ENCODE measurements at regions not wholly inside any gene's neighbourhood (a gene's known extent, or its start where the extent isn't known, plus 50 kb on each side); places are given as distances from the start of the nearest gene placed in this dataset.

DNA sequence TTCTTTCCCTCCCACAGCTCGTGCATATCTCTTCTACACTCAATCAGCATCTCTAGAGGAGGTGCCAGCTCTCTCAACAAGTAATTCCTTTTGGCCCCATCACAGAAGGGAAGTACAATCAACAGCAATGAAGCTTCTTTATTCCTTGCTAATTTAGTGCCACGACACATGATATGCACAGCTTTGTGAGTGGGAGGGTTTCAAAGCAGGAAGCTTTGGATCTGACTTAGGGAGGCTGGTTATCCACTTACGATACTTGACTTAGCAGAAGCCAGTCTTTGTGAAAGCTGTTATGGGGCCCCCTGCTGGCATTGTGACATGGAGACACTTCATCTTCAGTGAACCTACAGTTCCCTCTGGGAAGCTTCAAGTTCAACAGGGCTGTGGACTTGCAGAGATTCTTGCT lies 81.0 kb downstream of the TMEM100 start:
- DNase-seq (ENCODE audit: insufficient read length, low spot score), result no peak
- no peak for FAIRE-seq
- TF ChIP-seq POU2F2 (IDR thresholded peaks at IDR 0.05; ENCODE audit: low read depth, low read length) (no peak), POLR2AphosphoS5 (IDR thresholded peaks at IDR 0.05; ENCODE audit: low read depth, low read length) (no peak)

DNA sequence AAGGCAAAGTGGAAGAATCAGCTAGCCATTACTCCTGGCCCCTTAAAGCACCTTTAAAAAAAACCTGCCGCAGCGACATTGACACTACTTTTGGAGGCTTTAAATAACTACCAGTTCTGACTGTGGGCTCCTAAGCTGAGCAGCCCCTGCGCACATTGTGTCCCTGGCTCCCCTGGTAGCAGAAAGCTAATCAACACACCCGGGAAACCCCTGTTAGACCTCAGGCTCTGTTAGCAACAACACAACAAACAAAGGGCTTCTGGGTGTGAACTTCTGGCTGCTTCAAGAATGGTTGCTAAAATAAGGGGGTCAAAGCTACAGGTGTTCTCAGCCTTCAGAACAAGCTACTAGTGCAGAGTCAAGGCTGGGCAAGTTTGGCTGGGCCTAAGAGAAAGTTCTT lies 83.6 kb downstream of the TMEM100 start:
- FAIRE-seq, result no peak
- no peak for TF ChIP-seq TAF1 (IDR thresholded peaks at IDR 0.05; ENCODE audit: low read depth, low read length)
- TF ChIP-seq POU2F2 (IDR thresholded peaks at IDR 0.05; ENCODE audit: low read depth, low read length), result no peak
- no peak for TF ChIP-seq SPI1 (IDR thresholded peaks at IDR 0.05; ENCODE audit: low read depth, low read length)
- no peak for TF ChIP-seq POLR2A (IDR thresholded peaks at IDR 0.05; ENCODE audit: low read depth, low read length)
- TF ChIP-seq PAX5 (IDR thresholded peaks at IDR 0.05; ENCODE audit: insufficient read depth, low read length, severe bottlenecking), result no peak
- TF ChIP-seq POLR2AphosphoS5 (IDR thresholded peaks at IDR 0.05; ENCODE audit: low read depth, low read length), result no peak
- no peak for DNase-seq (ENCODE audit: insufficient read length, low spot score)

- FAIRE-seq (no peak), DNase-seq (ENCODE audit: insufficient read length, low spot score) (no peak)
- TF ChIP-seq POU2F2 (IDR thresholded peaks at IDR 0.05; ENCODE audit: low read depth, low read length), result no peak
- TF ChIP-seq PAX5 (IDR thresholded peaks at IDR 0.05; ENCODE audit: insufficient read depth, low read length, severe bottlenecking), result no peak
- no peak for TF ChIP-seq POLR2AphosphoS5 (IDR thresholded peaks at IDR 0.05; ENCODE audit: low read depth, low read length)
- TF ChIP-seq SPI1 (IDR thresholded peaks at IDR 0.05; ENCODE audit: low read depth, low read length), result no peak
- TF ChIP-seq POLR2A (IDR thresholded peaks at IDR 0.05; ENCODE audit: low read depth, low read length), result no peak
These were observed 87.3 kb downstream of the TMEM100 start for GRCh38 chr17:55635253-55635914.

GRCh38 chr17:55634702-55635101 lies 88.0 kb downstream of the TMEM100 start:
- FAIRE-seq, result no peak
- TF ChIP-seq PAX5 (IDR thresholded peaks at IDR 0.05; ENCODE audit: insufficient read depth, low read length, severe bottlenecking), result no peak

DNA sequence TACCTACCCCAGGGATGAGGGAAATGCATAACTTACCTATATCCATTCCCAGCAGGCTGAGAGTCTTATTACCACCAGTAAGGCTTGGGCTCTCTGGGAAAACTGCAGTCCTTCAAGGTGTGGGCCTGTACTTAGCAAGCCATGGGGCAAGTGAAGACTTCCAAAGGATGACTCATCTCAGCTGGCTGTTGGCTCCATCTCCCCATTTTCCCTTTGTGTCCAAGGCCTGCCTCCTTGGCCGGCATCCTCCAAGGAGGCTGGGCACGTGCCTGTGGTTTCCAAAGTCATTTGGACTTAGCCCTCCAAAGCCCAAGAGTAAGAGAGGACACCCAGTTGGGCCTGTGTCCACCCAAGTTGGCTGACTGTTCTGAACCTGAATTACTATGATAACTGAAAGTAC lies 89.8 kb downstream of the TMEM100 start:
- FAIRE-seq (no peak), DNase-seq (ENCODE audit: insufficient read length, low spot score) (no peak)
- TF ChIP-seq POLR2AphosphoS5 (IDR thresholded peaks at IDR 0.05; ENCODE audit: low read depth, low read length) (no peak), TAF1 (IDR thresholded peaks at IDR 0.05; ENCODE audit: low read depth, low read length) (no peak), SPI1 (IDR thresholded peaks at IDR 0.05; ENCODE audit: low read depth, low read length) (no peak), POU2F2 (IDR thresholded peaks at IDR 0.05; ENCODE audit: low read depth, low read length) (no peak), POLR2A (IDR thresholded peaks at IDR 0.05; ENCODE audit: low read depth, low read length) (no peak), PAX5 (IDR thresholded peaks at IDR 0.05; ENCODE audit: insufficient read depth, low read length, severe bottlenecking) (no peak)

More at GRCh38 chr17:55634702-55635101, 88.0 kb downstream of the TMEM100 start:
- DNase-seq (ENCODE audit: insufficient read length, low spot score), result no peak

GRCh38 chr17:55632236-55632635 lies 90.4 kb downstream of the TMEM100 start:
- FAIRE-seq (no peak), DNase-seq (ENCODE audit: insufficient read length, low spot score) (no peak)
- no peak for TF ChIP-seq PAX5 (IDR thresholded peaks at IDR 0.05; ENCODE audit: insufficient read depth, low read length, severe bottlenecking)
- TF ChIP-seq POLR2A (IDR thresholded peaks at IDR 0.05; ENCODE audit: low read depth, low read length), result no peak
- TF ChIP-seq TAF1 (IDR thresholded peaks at IDR 0.05; ENCODE audit: low read depth, low read length), result no peak
- no peak for TF ChIP-seq POU2F2 (IDR thresholded peaks at IDR 0.05; ENCODE audit: low read depth, low read length)
- TF ChIP-seq POLR2AphosphoS5 (IDR thresholded peaks at IDR 0.05; ENCODE audit: low read depth, low read length), result no peak
- TF ChIP-seq SPI1 (IDR thresholded peaks at IDR 0.05; ENCODE audit: low read depth, low read length), result no peak

- TF ChIP-seq SPI1 (IDR thresholded peaks at IDR 0.05; ENCODE audit: low read depth, low read length) (no peak), POU2F2 (IDR thresholded peaks at IDR 0.05; ENCODE audit: low read depth, low read length) (no peak), POLR2AphosphoS5 (IDR thresholded peaks at IDR 0.05; ENCODE audit: low read depth, low read length) (no peak)
- FAIRE-seq, result no peak
- DNase-seq (ENCODE audit: insufficient read length, low spot score), result no peak
These were observed 92.7 kb downstream of the TMEM100 start for GRCh38 chr17:55629995-55630394.

DNA sequence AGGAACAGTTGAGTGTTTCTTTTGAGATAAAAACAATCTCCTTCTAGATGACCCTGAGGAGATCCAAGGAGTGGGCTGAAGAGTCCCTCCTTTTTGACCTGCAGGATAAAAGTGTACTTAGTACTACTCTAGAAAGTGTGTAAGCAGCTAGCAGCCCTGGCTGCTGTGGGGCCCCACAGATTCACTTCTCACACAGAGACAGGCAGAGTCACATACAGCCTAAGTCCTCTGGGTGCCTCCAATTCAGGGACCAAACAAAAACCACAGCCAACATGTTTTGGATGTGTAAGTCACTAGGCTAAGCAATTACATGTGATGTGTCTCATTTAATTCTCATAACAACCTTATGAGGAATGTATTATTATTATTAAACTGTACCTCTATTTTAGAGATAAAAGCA lies 97.1 kb downstream of the TMEM100 start:
- TF ChIP-seq TAF1 (IDR thresholded peaks at IDR 0.05; ENCODE audit: low read depth, low read length), result no peak
- no peak for TF ChIP-seq PAX5 (IDR thresholded peaks at IDR 0.05; ENCODE audit: insufficient read depth, low read length, severe bottlenecking)
- TF ChIP-seq POLR2A (IDR thresholded peaks at IDR 0.05; ENCODE audit: low read depth, low read length), result no peak
- no peak for TF ChIP-seq POLR2AphosphoS5 (IDR thresholded peaks at IDR 0.05; ENCODE audit: low read depth, low read length)
- no peak for TF ChIP-seq SPI1 (IDR thresholded peaks at IDR 0.05; ENCODE audit: low read depth, low read length)
- TF ChIP-seq POU2F2 (IDR thresholded peaks at IDR 0.05; ENCODE audit: low read depth, low read length), result no peak
- FAIRE-seq (no peak), DNase-seq (ENCODE audit: insufficient read length, low spot score) (no peak)

DNA sequence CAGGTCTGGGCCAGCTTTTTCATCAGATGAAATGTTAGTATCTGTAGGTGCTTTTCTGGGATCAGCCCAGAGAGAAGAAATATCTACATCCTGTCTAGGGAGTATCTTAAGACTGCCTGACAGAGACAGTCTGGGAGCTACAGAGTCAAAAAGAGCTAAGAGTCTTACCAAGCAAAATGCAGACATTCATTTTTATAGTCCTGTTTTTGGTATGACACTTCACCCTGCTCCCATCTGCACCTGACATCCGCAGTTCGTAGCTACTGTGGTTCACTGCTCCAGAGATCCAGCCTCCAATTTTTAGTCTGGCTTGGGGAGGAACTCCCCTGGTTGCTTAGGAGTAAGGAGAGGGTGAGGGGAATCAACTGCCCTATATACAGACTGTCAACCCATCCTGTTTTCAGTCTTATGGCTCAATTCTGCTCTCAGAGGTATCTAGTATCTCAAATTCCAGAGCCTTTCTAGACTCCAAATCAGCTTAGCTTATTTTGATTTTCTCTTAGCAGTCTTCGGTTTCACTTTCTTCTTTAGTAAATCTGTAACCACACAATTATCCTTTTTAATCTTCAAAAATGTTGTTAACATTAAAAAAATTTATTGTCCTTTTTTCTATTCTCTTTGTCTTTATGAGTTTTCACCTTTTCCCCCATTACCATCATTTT lies 97.8 kb downstream of the TMEM100 start:
- no peak for FAIRE-seq
- TF ChIP-seq SPI1 (IDR thresholded peaks at IDR 0.05; ENCODE audit: low read depth, low read length) (no peak), POU2F2 (IDR thresholded peaks at IDR 0.05; ENCODE audit: low read depth, low read length) (no peak), PAX5 (IDR thresholded peaks at IDR 0.05; ENCODE audit: insufficient read depth, low read length, severe bottlenecking) (no peak), POLR2AphosphoS5 (IDR thresholded peaks at IDR 0.05; ENCODE audit: low read depth, low read length) (no peak), TAF1 (IDR thresholded peaks at IDR 0.05; ENCODE audit: low read depth, low read length) (no peak), POLR2A (IDR thresholded peaks at IDR 0.05; ENCODE audit: low read depth, low read length) (no peak)

DNA sequence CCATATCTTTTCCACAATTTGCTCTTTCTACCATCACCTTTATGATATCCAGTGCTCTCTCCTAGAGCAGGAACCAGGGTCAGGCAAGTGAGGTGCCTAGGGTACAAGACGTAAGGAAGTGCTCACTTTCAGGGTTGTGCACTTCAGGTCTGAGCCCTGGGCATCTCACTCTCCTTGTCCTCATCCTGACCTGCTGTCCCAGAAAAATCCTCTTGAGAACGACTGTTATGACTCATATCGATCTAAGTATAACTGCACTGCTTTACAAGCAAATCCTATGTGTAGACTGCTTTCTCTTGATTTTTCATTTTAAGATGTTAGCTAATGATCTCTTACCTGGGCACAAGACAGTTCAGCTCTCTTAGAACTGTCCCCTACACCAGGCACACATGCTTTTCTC lies 100.1 kb downstream of the TMEM100 start:
- TF ChIP-seq SPI1 (IDR thresholded peaks at IDR 0.05; ENCODE audit: low read depth, low read length) (no peak), POLR2AphosphoS5 (IDR thresholded peaks at IDR 0.05; ENCODE audit: low read depth, low read length) (no peak), TAF1 (IDR thresholded peaks at IDR 0.05; ENCODE audit: low read depth, low read length) (no peak), POLR2A (IDR thresholded peaks at IDR 0.05; ENCODE audit: low read depth, low read length) (no peak), POU2F2 (IDR thresholded peaks at IDR 0.05; ENCODE audit: low read depth, low read length) (no peak), PAX5 (IDR thresholded peaks at IDR 0.05; ENCODE audit: insufficient read depth, low read length, severe bottlenecking) (no peak)
- DNase-seq (ENCODE audit: insufficient read length, low spot score), result no peak
- FAIRE-seq, result no peak

More for the DNA sequence above, 97.8 kb downstream of the TMEM100 start:
- DNase-seq (ENCODE audit: insufficient read length, low spot score), result no peak

Data from GM12891 (cell line).